ENCODE measurements at regions not wholly inside any gene's neighbourhood (a gene's known extent, or its start where the extent isn't known, plus 50 kb on each side); places are given as distances from the start of the nearest gene placed in this dataset.
A peak's percentile ranks its signal among the peaks of the same experiment; 100 is the strongest.
"Not testable (repeated sequence)": the region's sequence is repeated elsewhere in the genome, so short reads cannot be mapped to it uniquely, and the experiment has no call there.

- H3K27me3 ChIP-seq (ENCODE audit: control insufficient read depth, insufficient read depth, low read length): no peaks in the 10 kb centered on the region
- no peaks in the 10 kb centered on the region for H3K9me3 ChIP-seq (ENCODE audit: control insufficient read depth, insufficient read depth, low read length)
- no peaks in the 10 kb centered on the region for H3K4me1 ChIP-seq (ENCODE audit: control insufficient read depth, insufficient read depth, low read length)
- H3K27ac ChIP-seq (ENCODE audit: low read depth, low read length): no peak overlapping the region
- H3K36me3 ChIP-seq (ENCODE audit: control insufficient read depth, insufficient read depth, low read length): no peaks in the 10 kb centered on the region
- H3K4me3 ChIP-seq (ENCODE audit: low read depth, low read length): no peak overlapping the region
- DNase-seq (ENCODE audit: low read depth in 4 of 6, low spot score in 6 of 6): no peak
These were observed 616.7 kb downstream of the SUCLG1 start for GRCh38 chr2:83842421-83842820.

- Histone ChIP-seq H3K9me3 (ENCODE audit: control insufficient read depth, insufficient read depth, low read length) (no peaks in the 10 kb centered on the region), H3K4me1 (ENCODE audit: control insufficient read depth, insufficient read depth, low read length) (no peaks in the 10 kb centered on the region), H3K36me3 (ENCODE audit: control insufficient read depth, insufficient read depth, low read length) (no peaks in the 10 kb centered on the region), H3K27me3 (ENCODE audit: control insufficient read depth, insufficient read depth, low read length) (no peaks in the 10 kb centered on the region), H3K4me3 (ENCODE audit: low read depth, low read length) (no peak overlapping the region), H3K27ac (ENCODE audit: low read depth, low read length) (no peak overlapping the region)
- WGBS (ENCODE audit: insufficient coverage): 67% methylated on average over 1 of the region's 3 CpGs
- no peak for DNase-seq (ENCODE audit: low read depth in 4 of 6, low spot score in 6 of 6)
These were observed 621.3 kb downstream of the SUCLG1 start for GRCh38 chr2:83837823-83838222.

- no peak for DNase-seq (ENCODE audit: low read depth in 4 of 6, low spot score in 6 of 6)
- Histone ChIP-seq H3K27me3 (ENCODE audit: control insufficient read depth, insufficient read depth, low read length) (no peaks in the 10 kb centered on the region), H3K27ac (ENCODE audit: low read depth, low read length) (no peak overlapping the region), H3K36me3 (ENCODE audit: control insufficient read depth, insufficient read depth, low read length) (no peaks in the 10 kb centered on the region), H3K9me3 (ENCODE audit: control insufficient read depth, insufficient read depth, low read length) (no peaks in the 10 kb centered on the region), H3K4me3 (ENCODE audit: low read depth, low read length) (no peak overlapping the region), H3K4me1 (ENCODE audit: control insufficient read depth, insufficient read depth, low read length) (no peaks in the 10 kb centered on the region)
- WGBS (ENCODE audit: insufficient coverage): no CpG with 5 or more reads among the region's 2 CpGs
These were observed 631.5 kb downstream of the SUCLG1 start for GRCh38 chr2:83827618-83828017.

GRCh38 chr2:83826577-83826976 is 632.5 kb downstream of the SUCLG1 start:
- peak in 2 of 6 donors; percentile 66 to 79 for DNase-seq (ENCODE audit: low read depth in 4 of 6, low spot score in 6 of 6)
- Histone ChIP-seq H3K27me3 (ENCODE audit: control insufficient read depth, insufficient read depth, low read length) (no peaks in the 10 kb centered on the region), H3K36me3 (ENCODE audit: control insufficient read depth, insufficient read depth, low read length) (no peaks in the 10 kb centered on the region), H3K27ac (ENCODE audit: low read depth, low read length) (no peak overlapping the region), H3K4me3 (ENCODE audit: low read depth, low read length) (no peak overlapping the region), H3K9me3 (ENCODE audit: control insufficient read depth, insufficient read depth, low read length) (no peaks in the 10 kb centered on the region), H3K4me1 (ENCODE audit: control insufficient read depth, insufficient read depth, low read length) (no peaks in the 10 kb centered on the region)
- 69% methylated on average over 4 of the region's 5 CpGs for WGBS (ENCODE audit: insufficient coverage)

DNA sequence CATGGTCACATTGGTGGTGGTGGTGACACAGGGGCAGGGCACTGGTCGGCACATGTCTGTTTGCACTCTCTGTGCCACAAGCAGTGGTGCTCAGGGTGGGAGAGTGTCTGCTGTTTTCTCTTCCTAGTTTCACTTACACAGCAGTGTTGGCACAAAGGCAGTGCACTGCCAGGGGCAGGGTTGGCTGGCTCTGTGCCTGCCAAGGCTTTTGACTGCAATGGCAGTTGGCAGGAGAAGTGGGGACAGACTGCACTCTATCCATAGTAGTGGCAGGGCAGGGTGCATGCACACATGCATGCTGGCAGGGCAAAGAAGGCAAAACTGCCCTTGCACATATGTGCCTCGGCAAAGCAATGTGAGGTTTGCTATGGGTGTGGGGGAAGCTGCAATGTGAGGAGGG is 635.9 kb downstream of the SUCLG1 start:
- peak in 2 of 6 donors; percentile 38 to 68 for DNase-seq (ENCODE audit: low read depth in 4 of 6, low spot score in 6 of 6)
- Histone ChIP-seq H3K36me3 (ENCODE audit: control insufficient read depth, insufficient read depth, low read length) (no peaks in the 10 kb centered on the region), H3K4me1 (ENCODE audit: control insufficient read depth, insufficient read depth, low read length) (no peaks in the 10 kb centered on the region), H3K27ac (ENCODE audit: low read depth, low read length) (no peak overlapping the region), H3K9me3 (ENCODE audit: control insufficient read depth, insufficient read depth, low read length) (no peaks in the 10 kb centered on the region), H3K27me3 (ENCODE audit: control insufficient read depth, insufficient read depth, low read length) (no peaks in the 10 kb centered on the region), H3K4me3 (ENCODE audit: low read depth, low read length) (no peak overlapping the region)
- 66% methylated on average over 2 of the region's 2 CpGs for WGBS (ENCODE audit: insufficient coverage)

- Histone ChIP-seq H3K36me3 (ENCODE audit: control insufficient read depth, insufficient read depth, low read length) (no peaks in the 10 kb centered on the region), H3K27ac (ENCODE audit: low read depth, low read length) (no peak overlapping the region), H3K9me3 (ENCODE audit: control insufficient read depth, insufficient read depth, low read length) (no peaks in the 10 kb centered on the region), H3K4me3 (ENCODE audit: low read depth, low read length) (no peak overlapping the region), H3K4me1 (ENCODE audit: control insufficient read depth, insufficient read depth, low read length) (no peaks in the 10 kb centered on the region), H3K27me3 (ENCODE audit: control insufficient read depth, insufficient read depth, low read length) (no peaks in the 10 kb centered on the region)
- WGBS (ENCODE audit: insufficient coverage): no CpG with 5 or more reads among the region's 3 CpGs
- no peak for DNase-seq (ENCODE audit: low read depth in 4 of 6, low spot score in 6 of 6)
These were observed 641.6 kb downstream of the SUCLG1 start for GRCh38 chr2:83817511-83817910.

GRCh38 chr2:83808878-83809277 is 650.2 kb downstream of the SUCLG1 start:
- Histone ChIP-seq H3K27ac (ENCODE audit: low read depth, low read length) (no peak overlapping the region), H3K4me1 (ENCODE audit: control insufficient read depth, insufficient read depth, low read length) (no peaks in the 10 kb centered on the region), H3K9me3 (ENCODE audit: control insufficient read depth, insufficient read depth, low read length) (no peaks in the 10 kb centered on the region), H3K36me3 (ENCODE audit: control insufficient read depth, insufficient read depth, low read length) (no peaks in the 10 kb centered on the region), H3K27me3 (ENCODE audit: control insufficient read depth, insufficient read depth, low read length) (no peaks in the 10 kb centered on the region), H3K4me3 (ENCODE audit: low read depth, low read length) (no peak overlapping the region)
- no peak for DNase-seq (ENCODE audit: low read depth in 4 of 6, low spot score in 6 of 6)
- WGBS (ENCODE audit: insufficient coverage): no CpG with 5 or more reads among the region's 1 CpG

- Histone ChIP-seq H3K4me1 (ENCODE audit: control insufficient read depth, insufficient read depth, low read length) (no peaks in the 10 kb centered on the region), H3K9me3 (ENCODE audit: control insufficient read depth, insufficient read depth, low read length) (no peaks in the 10 kb centered on the region), H3K27ac (ENCODE audit: low read depth, low read length) (no peak overlapping the region), H3K36me3 (ENCODE audit: control insufficient read depth, insufficient read depth, low read length) (no peaks in the 10 kb centered on the region), H3K27me3 (ENCODE audit: control insufficient read depth, insufficient read depth, low read length) (no peaks in the 10 kb centered on the region), H3K4me3 (ENCODE audit: low read depth, low read length) (no peak overlapping the region)
- WGBS (ENCODE audit: insufficient coverage): 100% methylated on average over 9 of the region's 10 CpGs
- DNase-seq (ENCODE audit: low read depth in 4 of 6, low spot score in 6 of 6): no peak
These were observed 656.5 kb downstream of the SUCLG1 start for GRCh38 chr2:83802604-83803003.

DNA sequence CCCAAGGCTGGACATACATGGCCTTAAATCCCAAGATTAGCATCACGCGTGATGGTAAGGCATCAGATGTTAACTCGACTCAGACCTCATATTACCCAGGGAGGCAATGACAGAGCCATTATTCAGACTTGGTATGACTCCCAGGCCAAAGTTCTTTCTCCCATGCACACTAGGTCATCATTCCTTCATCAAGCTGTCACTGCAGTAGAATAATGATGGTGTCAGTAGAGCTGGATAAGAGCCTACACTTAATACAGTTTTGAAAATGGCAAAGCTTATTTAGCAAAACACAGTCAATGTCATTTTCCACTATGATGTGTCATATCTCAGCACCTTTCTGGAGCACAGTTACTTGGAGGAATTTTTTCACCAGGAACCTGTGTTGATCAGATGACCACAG is 663.3 kb downstream of the SUCLG1 start:
- H3K36me3 ChIP-seq (ENCODE audit: control insufficient read depth, insufficient read depth, low read length): no peaks in the 10 kb centered on the region
- H3K27me3 ChIP-seq (ENCODE audit: control insufficient read depth, insufficient read depth, low read length): no peaks in the 10 kb centered on the region
- H3K4me3 ChIP-seq (ENCODE audit: low read depth, low read length): no peak overlapping the region
- H3K9me3 ChIP-seq (ENCODE audit: control insufficient read depth, insufficient read depth, low read length): no peaks in the 10 kb centered on the region
- DNase-seq (ENCODE audit: low read depth in 4 of 6, low spot score in 6 of 6): no peak
- H3K27ac ChIP-seq (ENCODE audit: low read depth, low read length): no peak overlapping the region
- 59% methylated on average over 3 of the region's 3 CpGs for WGBS (ENCODE audit: insufficient coverage)
- no peaks in the 10 kb centered on the region for H3K4me1 ChIP-seq (ENCODE audit: control insufficient read depth, insufficient read depth, low read length)

DNA sequence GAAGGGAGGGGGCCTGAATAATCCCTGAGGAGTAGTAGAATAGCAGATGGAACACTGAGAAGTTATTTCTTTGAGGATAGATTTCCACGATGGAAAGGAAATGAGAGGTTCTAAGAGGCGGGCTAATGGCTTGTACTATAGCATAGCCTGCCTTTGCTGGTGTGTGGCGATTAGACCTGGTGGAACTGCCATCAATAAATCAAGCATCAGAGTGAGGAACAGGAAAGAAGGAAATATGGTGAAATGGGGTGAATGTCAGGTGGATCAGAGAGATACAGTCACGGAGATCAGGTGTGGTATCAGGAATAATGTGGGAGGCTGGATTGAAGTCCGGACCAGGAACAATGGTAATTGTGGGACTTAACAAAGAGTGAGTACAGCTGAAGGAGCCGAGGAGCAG is 668.6 kb downstream of the SUCLG1 start:
- H3K9me3 ChIP-seq (ENCODE audit: control insufficient read depth, insufficient read depth, low read length); H3K4me3 ChIP-seq (ENCODE audit: low read depth, low read length); H3K27ac ChIP-seq (ENCODE audit: low read depth, low read length); DNase-seq (ENCODE audit: low read depth in 4 of 6, low spot score in 6 of 6); H3K36me3 ChIP-seq (ENCODE audit: control insufficient read depth, insufficient read depth, low read length); H3K4me1 ChIP-seq (ENCODE audit: control insufficient read depth, insufficient read depth, low read length); H3K27me3 ChIP-seq (ENCODE audit: control insufficient read depth, insufficient read depth, low read length): not testable (repeated sequence)
- WGBS (ENCODE audit: insufficient coverage): 87% methylated on average over 6 of the region's 6 CpGs
